Small intestine (tissue), 7 donors: ENCODE measurements at regions not wholly inside any gene's neighbourhood (a gene's known extent, or its start where the extent isn't known, plus 50 kb on each side); places are given as distances from the start of the nearest gene placed in this dataset.
"Not testable (repeated sequence)": the region's sequence is repeated elsewhere in the genome, so short reads cannot be mapped to it uniquely, and the experiment has no call there.

Source experiments
- DNase-seq, 2 donors: peaks; one replicate each; pipeline versions ENCODE4 v3.0.0 to v3.0.0-alpha.2; 2013
- FAIRE-seq: peaks from 2 replicates; lab custom pipeline; 2012; peaks lifted over from hg19 to GRCh38; lab: Jason Lieb, UNC
- H3K27ac ChIP-seq, 3 donors: one replicate each; pipeline ENCODE4 v1.5.1; 2013; ENCODE audit warnings: low read length in 2 of 3, mild to moderate bottlenecking in 2 of 3, control low read depth in 1 of 3, inconsistent platforms in 1 of 3, low read depth in 1 of 3, moderate library complexity in 1 of 3
- H3K27me3 ChIP-seq, 3 donors: one replicate each; pipeline ENCODE4 v1.6.1; 2013; ENCODE audit warnings: low read length in 3 of 3, inconsistent platforms in 1 of 3; ENCODE audit not compliant: control insufficient read depth in 3 of 3, insufficient read depth in 3 of 3
- H3K36me3 ChIP-seq, 3 donors: one replicate each; pipeline ENCODE4 v1.6.1; 2013; ENCODE audit warnings: low read length in 3 of 3, inconsistent platforms in 1 of 3, low read depth in 1 of 3, mild to moderate bottlenecking in 1 of 3, moderate library complexity in 1 of 3; ENCODE audit not compliant: control insufficient read depth in 3 of 3, insufficient read depth in 2 of 3
- H3K4me1 ChIP-seq, 3 donors: one replicate each; pipeline ENCODE4 v1.6.1; 2013; ENCODE audit warnings: low read length in 2 of 3, inconsistent platforms in 1 of 3, low read depth in 1 of 3, mild to moderate bottlenecking in 1 of 3, moderate library complexity in 1 of 3; ENCODE audit not compliant: control insufficient read depth in 3 of 3, insufficient read depth in 2 of 3
- H3K4me3 ChIP-seq, 3 donors: one replicate each; pipeline ENCODE4 v1.5.1; 2013; ENCODE audit warnings: low read length in 3 of 3, control low read depth in 1 of 3, inconsistent platforms in 1 of 3, low read depth in 1 of 3, mild to moderate bottlenecking in 1 of 3, moderate library complexity in 1 of 3
- H3K9me3 ChIP-seq, 2 donors: one replicate each; pipeline ENCODE4 v1.6.1; 2013; ENCODE audit warnings: low read depth in 1 of 2, low read length in 1 of 2; ENCODE audit not compliant: control insufficient read depth in 2 of 2, insufficient read depth in 1 of 2
- WGBS, 3 donors: extraction: QIAGEN DNeasy Blood & Tissue Kit; methylation state at CpG; one replicate each; pipeline ENCODE4 v1.1.7; 2013; 5-methylcytosine and 5-hydroxymethylcytosine counted together
- donor health status: healthy with polysubstance abuse.
- donor health status: control.
- donor health status: control.
- donor health status: Bipolar disorder and iron deficiency.
- donor health status: healthy.

DNA sequence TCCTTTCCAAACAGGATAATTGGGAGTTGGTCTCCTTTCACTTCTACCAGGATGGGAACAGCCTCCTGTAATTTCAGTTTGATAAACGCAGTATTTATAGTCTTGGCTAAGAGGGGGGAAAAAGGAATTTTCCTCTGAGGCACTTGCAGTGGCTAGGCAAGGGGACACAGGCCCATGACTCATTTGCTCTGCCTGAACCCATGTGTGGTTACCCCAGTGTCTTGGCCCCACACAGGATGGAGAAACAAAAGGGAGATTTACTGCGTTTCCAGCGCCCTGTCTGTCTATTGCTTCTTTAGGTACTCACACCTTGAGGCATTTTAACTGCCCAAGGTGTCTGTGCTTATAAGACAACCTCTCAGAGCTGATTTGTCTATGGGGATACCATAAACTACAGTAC, 74.8 kb upstream of the NEDD9 start:
- no peaks in the 10 kb centered on the region for H3K9me3 ChIP-seq
- H3K4me1 ChIP-seq, result no peaks in the 10 kb centered on the region
- FAIRE-seq (no peak), DNase-seq (no peak)
- 82 to 90% (median 86%) methylated on average over 3 of the region's 3 CpGs for WGBS, 3 donors
- H3K27me3 ChIP-seq, result no peaks in the 10 kb centered on the region
- no peak overlapping the region for H3K27ac ChIP-seq
- H3K4me3 ChIP-seq, result no peak overlapping the region
- no peaks in the 10 kb centered on the region for H3K36me3 ChIP-seq

DNA sequence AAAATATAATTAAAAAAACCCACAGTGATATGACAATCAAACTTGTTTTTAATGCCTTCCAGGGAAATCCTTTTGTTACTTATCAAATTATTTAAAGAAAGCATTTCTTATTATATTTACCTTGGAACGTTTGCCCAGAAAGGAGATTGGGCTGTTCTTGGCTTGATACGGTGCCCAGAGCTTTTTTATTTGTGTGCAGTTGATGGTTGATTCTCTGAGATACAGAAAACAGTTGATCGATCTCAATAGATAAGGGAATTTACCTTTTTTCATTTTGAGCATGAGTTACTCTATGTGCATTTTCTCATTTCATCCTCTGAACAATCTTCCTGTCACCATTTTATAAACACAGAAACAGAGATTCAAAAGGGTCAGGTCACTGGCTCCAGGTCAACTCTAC, 72.5 kb upstream of the NEDD9 start:
- Histone ChIP-seq H3K9me3 (no peaks in the 10 kb centered on the region), H3K36me3 (no peaks in the 10 kb centered on the region), H3K4me1 (no peaks in the 10 kb centered on the region), H3K4me3 (no peak overlapping the region), H3K27ac (no peak overlapping the region), H3K27me3 (no peaks in the 10 kb centered on the region)
- 39 to 62% (median 44%) methylated on average over 3 of the region's 3 CpGs for WGBS, 3 donors
- FAIRE-seq, result no peak
- no peak for DNase-seq

DNA sequence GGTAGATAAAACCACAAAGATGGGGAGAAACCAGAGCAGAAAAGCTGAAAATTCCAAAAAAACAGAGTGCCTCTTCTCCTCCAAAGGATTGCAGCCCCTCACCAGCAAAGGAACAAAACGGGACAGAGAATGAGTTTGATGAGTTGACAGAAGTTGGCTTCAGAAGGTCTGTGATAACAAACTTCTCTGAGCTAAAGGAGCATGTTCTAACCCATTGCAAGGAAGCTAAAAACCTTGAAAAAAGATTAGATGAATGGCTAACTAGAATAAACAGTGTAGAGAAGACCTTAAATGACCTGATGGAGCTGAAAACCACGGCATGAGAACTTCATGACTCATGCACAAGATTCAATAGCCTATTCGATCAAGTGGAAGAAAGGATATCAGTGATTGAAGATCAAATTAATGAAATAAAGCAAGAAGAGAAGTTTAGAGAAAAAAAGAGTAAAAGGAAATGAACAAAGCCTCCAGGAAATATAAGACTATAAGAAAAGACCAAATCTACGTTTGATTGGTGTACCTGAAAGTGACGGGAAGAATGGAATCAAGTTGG, 67.5 kb upstream of the NEDD9 start:
- not testable (repeated sequence) for FAIRE-seq, H3K36me3 ChIP-seq, DNase-seq, H3K27ac ChIP-seq, H3K4me3 ChIP-seq, H3K27me3 ChIP-seq
- Histone ChIP-seq H3K9me3 (peaks cover 0 to 14% of the 10 kb centered on the region in 2 donors), H3K4me1 (peaks cover 0 to 14% (median 0%) of the 10 kb centered on the region in 3 donors)
- WGBS, 3 donors, result 70 to 80% (median 78%) methylated on average over 5 of the region's 5 CpGs

DNA sequence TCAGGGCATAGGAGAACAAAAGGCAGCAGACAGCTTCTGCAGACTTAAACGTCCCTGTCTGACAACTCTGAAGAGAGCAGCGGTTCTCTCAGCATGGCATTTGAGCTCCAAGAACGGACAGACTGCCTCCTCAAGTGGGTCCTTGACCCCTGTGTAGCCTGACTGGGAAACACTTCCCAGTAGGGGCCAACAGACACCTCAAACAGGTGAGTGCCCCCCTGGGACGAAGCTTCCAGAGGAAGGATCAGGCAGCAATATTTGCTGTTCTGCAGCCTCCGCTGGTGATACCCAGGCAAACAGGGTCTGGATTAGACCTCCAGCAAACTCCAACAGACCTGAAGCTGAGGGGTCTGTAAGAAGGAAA, 66.9 kb upstream of the NEDD9 start:
- H3K9me3 ChIP-seq, result peaks cover 0 to 14% of the 10 kb centered on the region in 2 donors
- FAIRE-seq, H3K36me3 ChIP-seq, DNase-seq, H3K27me3 ChIP-seq, H3K27ac ChIP-seq, H3K4me3 ChIP-seq: not testable (repeated sequence)
- peaks cover 0 to 14% (median 0%) of the 10 kb centered on the region in 3 donors for H3K4me1 ChIP-seq
- WGBS, 3 donors, result 81 to 88% (median 82%) methylated on average over 5 of the region's 5 CpGs

DNA sequence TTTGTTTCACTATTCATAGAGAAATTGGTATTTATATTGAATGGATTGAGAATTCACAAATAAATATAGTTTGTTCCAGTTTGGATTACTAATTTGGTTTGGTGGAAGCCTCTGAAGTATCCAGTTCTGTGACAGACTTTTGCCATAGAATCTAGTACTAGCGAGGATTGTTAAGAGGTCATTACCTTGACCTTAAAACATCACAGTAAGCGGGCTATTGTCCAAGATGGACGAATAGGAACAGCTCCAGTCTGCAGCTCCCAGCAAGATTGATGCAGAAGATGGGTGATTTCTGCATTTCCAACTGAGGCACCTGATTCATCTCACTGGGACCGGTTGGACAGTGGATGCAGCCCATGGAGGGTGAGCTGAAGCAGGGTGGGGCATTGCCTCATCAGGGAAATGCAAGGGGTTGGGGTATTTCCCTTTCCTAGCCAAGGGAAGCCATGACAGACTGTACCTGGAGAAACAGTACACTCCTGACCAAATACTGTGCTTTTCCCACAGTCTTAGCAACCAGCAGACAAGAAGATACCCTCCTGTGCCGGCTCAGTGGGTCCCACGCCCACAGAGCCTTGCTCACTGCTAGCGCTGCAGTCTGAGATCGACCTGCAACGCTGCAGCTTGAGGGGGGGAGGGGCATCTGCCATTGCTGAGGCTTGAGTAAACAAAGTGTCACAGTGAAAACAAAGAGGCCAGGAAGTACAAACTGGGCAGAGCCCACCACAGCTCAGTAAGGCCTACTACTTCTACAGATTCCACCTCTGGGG, 66.4 kb upstream of the NEDD9 start:
- no peak overlapping the region for H3K27ac ChIP-seq
- WGBS, 3 donors, result 67 to 78% (median 70%) methylated on average over 9 of the region's 9 CpGs
- FAIRE-seq (no peak), DNase-seq (peak in 1 of 2 donors; percentile 54)
- H3K36me3 ChIP-seq, result no peaks in the 10 kb centered on the region
- H3K27me3 ChIP-seq, result no peaks in the 10 kb centered on the region
- no peak overlapping the region for H3K4me3 ChIP-seq
- H3K4me1 ChIP-seq, result peaks cover 0 to 14% (median 0%) of the 10 kb centered on the region in 3 donors
- H3K9me3 ChIP-seq, result peaks cover 0 to 14% of the 10 kb centered on the region in 2 donors

DNA sequence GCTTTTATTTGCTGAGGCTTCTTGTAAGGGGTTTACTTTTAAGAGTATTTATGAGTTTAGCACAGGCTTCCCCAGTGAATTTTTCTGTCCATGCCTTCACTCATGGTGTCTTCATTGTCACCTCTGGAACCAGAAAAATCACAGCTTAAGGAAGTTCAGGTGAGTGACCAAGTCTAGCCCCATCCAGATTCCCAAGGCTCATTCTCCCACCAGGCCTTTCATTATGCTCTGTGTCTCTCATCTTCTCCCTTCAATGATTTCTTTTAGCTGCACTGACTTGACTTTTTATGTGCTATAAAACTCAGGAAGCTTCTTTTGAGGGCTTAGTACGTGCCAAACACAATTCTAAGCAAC, 64.9 kb upstream of the NEDD9 start:
- Histone ChIP-seq H3K27ac (peak overlapping the region in 1 of 3 donors; percentile 60), H3K27me3 (no peaks in the 10 kb centered on the region), H3K4me1 (peaks cover under 1 to 19% (median 3%) of the 10 kb centered on the region in 3 donors), H3K36me3 (no peaks in the 10 kb centered on the region), H3K4me3 (no peak overlapping the region), H3K9me3 (peaks cover 0 to 14% of the 10 kb centered on the region in 2 donors)
- DNase-seq (no peak), FAIRE-seq (no peak)
- 63 to 81% (median 70%) methylated on average over 1 of the region's 1 CpG for WGBS, 3 donors

DNA sequence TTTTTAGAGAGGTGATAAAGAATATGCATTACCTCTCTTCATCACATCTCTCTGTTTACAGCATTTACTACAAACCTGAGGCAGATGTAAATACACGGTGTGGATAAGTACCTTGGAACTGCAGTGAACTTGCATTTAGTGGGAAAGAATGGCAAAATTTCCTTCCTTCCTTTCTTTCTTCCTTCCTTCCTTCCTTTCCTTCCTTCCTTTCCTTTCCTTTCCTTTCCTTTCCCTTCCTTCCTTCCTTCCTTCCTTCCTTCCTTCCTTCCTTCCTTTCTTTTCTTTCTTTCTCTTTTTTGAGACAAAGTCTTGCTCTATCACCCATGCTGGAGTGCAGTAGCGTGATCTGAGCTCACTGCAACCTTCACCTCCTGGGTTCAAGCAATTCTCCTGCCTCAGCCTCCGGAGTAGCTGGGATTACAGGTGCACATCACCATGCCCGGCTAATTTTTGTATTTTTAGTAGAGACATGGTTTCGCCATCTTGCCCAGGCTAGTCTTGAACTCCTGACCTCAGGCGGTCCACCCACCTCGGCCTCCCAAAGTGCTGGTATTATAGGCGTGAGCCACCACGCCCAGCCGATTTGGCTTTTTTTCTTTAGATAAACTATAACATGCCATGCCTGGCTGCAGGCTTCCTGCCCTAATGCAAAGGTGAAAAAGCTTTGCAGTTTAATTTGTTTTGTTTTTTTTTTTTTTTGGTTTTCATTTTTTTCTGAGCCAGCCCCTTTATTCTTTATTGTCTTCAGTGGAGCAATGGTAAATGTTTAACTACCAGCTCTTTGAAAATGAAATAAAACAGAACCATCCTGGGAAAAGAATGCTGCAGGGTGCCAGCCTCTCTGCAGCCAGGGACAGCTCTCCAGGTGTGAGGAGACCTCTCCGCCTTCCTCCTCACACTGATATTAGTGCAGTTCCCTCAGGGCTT, 64.2 kb upstream of the NEDD9 start:
- H3K36me3 ChIP-seq, result no peaks in the 10 kb centered on the region
- FAIRE-seq (no peak), DNase-seq (peak; percentile 45 to 68)
- H3K9me3 ChIP-seq, result peaks cover 0 to 14% of the 10 kb centered on the region in 2 donors
- H3K4me1 ChIP-seq, result peaks cover 5 to 26% (median 7%) of the 10 kb centered on the region in 3 donors
- H3K27me3 ChIP-seq, result no peaks in the 10 kb centered on the region
- peak overlapping the region in 1 of 3 donors; percentile 60 for H3K27ac ChIP-seq
- 31 to 69% (median 50%) methylated on average over 11 of the region's 11 CpGs for WGBS, 3 donors
- no peak overlapping the region for H3K4me3 ChIP-seq

DNA sequence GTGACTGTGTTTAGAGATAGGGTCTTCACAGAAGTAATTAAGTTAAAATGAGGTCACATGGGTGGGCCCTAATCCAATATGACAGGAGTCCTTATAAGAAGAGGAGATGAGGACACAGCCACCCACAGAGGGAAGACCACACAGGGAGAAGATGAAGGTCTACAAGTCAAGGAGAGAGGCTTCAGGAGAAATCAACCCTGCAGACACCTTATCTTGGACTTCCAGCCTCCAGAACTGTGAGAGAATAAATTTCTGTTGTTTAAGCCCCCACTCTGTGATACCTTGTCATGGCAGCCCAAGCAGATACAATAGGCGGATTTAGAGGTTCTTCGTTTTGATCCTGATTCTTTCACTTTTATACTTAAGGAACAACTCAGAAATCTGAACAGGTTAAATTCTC, 63.5 kb upstream of the NEDD9 start:
- no peak for DNase-seq
- WGBS, 3 donors, result 97 to 100% (median 99%) methylated on average over 2 of the region's 2 CpGs
- Histone ChIP-seq H3K27ac (no peak overlapping the region), H3K36me3 (no peaks in the 10 kb centered on the region), H3K9me3 (peaks cover 0 to 14% of the 10 kb centered on the region in 2 donors), H3K27me3 (no peaks in the 10 kb centered on the region), H3K4me3 (no peak overlapping the region), H3K4me1 (peaks cover 5 to 30% (median 7%) of the 10 kb centered on the region in 3 donors)
- no peak for FAIRE-seq
